GM13977 (cell line): ENCODE measurements at regions not wholly inside any gene's neighbourhood (a gene's known extent, or its start where the extent isn't known, plus 50 kb on each side); places are given as distances from the start of the nearest gene placed in this dataset.

Experiments used
- DNase-seq: peaks from one replicate; pipeline ENCODE4 v3.0.0; 2012; ENCODE audit warnings: low spot score
- CTCF ChIP-seq: IDR thresholded peaks from 2 replicates; pipeline ENCODE4 v1.5.1; 2012; ENCODE audit warnings: mild to moderate bottlenecking, control low read depth; ENCODE audit not compliant: insufficient read depth; ENCODE audit errors: extremely low read depth, missing control alignments
- in situ Hi-C: fragments of 300-500 bp; cut with MboI; formaldehyde crosslinking; loops from one replicate; pipeline ENCODE4 v1.12.0; 2022; ENCODE audit warnings: low sequenced_read_pairs, low pct_unique_long_range_greater_than_20kb, mixed read lengths, inconsistent platforms; ENCODE audit not compliant: unreplicated experiment

DNA sequence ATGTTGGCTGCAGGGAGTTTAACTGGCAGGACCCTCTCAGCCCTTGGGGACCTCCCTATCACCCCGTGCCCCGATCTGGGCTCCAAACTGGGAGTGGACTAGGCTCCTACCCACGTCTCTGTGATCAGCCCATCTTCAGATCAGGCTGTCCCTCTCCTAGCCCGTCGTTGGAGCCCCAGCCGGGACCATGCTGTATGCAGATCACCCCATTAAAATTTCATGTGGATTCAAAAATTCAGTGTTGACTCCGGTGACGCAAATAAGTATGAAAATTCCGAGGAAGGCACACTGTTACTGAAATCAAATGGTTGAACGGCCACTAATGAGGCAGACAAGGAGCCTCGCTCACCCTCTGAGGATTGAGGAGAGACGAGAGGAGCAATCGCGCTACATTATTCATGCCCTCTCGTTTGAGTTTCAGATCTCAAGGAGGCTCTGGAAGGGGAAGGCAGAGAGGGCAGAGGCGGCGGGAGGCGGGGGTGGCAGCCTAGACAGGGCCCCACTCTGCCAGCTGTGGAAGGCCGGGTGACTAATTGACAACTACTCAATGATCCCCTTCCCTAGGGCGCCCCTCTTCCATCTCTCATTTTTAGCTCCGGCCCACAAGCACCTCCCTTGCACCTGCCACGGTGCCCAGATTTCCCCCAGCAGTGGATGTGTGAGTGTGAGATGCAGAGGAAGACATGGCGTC lies 255.4 kb downstream of the MIAT start:
- no peak for DNase-seq

DNA sequence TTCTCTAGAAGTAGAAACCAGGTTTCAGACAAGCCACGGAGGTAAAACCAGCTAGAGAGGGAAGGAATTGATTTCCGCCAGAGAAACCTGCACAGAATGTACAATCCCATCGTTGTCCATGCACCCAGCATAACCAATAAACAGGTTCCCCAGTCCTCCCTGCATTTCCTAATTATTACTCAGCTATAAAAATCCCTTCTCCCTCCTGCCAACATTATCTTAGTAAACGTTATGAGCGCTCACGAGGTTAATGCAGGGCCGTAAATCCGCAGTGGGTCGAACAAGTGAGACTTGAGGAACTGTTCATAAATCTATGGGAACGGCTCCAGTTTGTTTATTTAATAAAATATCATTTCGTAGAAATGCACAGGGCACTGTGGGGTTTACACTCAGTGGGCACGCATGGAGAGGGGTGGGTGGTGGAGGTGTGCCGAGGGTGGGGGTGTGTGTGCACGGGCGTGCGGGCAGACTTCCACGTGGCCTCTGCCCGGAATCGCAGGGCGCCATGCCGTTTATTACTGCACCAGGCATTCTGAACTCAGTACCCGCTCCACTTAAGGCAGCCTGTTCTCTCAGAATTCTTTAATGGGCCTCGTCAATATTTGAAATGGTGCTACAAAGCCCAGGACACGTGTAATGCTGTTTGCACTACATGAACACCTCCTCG lies 257.3 kb downstream of the MIAT start:
- TF ChIP-seq CTCF: no peak
- in situ Hi-C loops: no loop called here

More for the DNA sequence above, 255.4 kb downstream of the MIAT start:
- in situ Hi-C loops: no loop called here
- no peak for TF ChIP-seq CTCF

DNA sequence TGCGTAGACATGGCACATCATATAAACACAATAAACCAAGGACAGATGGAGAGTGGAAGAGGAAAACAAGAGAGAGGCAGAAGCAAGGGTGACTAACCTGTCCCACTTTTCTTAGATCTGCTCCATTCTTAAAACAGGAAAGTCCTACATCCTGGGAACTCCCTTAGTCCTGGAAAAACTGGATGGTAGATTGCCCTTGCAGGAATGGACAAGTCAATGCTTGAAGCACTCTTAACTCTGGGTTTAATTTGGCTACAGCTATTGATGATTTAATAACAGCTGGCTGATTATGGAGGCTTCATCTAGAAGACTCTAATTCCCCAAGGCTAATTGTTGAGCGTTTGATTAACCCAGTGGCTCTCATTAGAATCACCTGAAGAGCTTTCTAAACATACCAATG lies 258.8 kb downstream of the MIAT start:
- TF ChIP-seq CTCF: no peak
- in situ Hi-C loops: no loop called here
- no peak for DNase-seq

More for the DNA sequence above, 257.3 kb downstream of the MIAT start:
- DNase-seq: no peak

DNA sequence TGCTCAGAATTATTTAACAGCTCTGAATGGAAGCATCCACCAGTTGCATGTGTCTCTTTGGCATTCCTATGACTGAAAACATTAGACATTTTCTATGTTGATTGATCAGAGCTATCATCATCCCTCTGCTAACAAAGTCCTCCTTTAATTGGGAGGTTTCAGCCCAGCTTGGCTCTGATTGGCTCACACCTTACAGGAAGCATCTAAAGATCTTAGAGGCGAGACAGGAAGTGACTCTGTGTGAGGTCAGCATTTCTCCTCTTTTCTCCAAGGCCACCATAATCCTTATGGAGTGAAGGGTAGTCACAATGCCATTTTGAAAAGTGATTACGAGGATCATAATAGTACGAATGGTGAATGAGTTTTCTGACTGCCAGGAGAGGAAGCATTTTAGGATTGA lies 260.8 kb downstream of the MIAT start:
- TF ChIP-seq CTCF: no peak
- in situ Hi-C loops: no loop called here
- DNase-seq: no peak

GRCh38 chr22:26921726-26922125 lies 264.3 kb downstream of the MIAT start:
- no peak for DNase-seq
- in situ Hi-C loops: no loop called here
- no peak for TF ChIP-seq CTCF

- DNase-seq: no peak
- in situ Hi-C loops: no loop called here
- TF ChIP-seq CTCF: no peak
Measured at GRCh38 chr22:26922806-26923205, 265.4 kb downstream of the MIAT start.
